Astrocyte (in vitro differentiated cells and primary cell): ENCODE measurements at regions not wholly inside any gene's neighbourhood (a gene's known extent, or its start where the extent isn't known, plus 50 kb on each side); places are given as distances from the start of the nearest gene placed in this dataset.

Experiments used
- DNase-seq: peaks from one replicate; pipeline ENCODE4 v3.0.0-alpha.2; 2010; ENCODE audit warnings: low read depth
- FAIRE-seq: peaks from 2 replicates; lab custom pipeline; 2011; peaks lifted over from hg19 to GRCh38; lab: Jason Lieb, UNC
- H2AFZ ChIP-seq: 2 replicates; pipeline ENCODE4 v1.6.0; 2012; ENCODE audit warnings: low read depth, low read length, inconsistent platforms
- H3K27ac ChIP-seq: 2 replicates; pipeline ENCODE4 v1.5.1; 2011; ENCODE audit warnings: low read depth, low read length, inconsistent platforms
- H3K27me3 ChIP-seq: 2 replicates; pipeline ENCODE4 v1.6.0; 2011; ENCODE audit warnings: low read length, inconsistent platforms; ENCODE audit not compliant: insufficient read depth
- H3K36me3 ChIP-seq: 2 replicates; pipeline ENCODE4 v1.5.1; 2011; ENCODE audit warnings: low read length, inconsistent platforms; ENCODE audit not compliant: insufficient read depth
- H3K4me1 ChIP-seq: 2 replicates; pipeline ENCODE4 v1.5.1; 2011; ENCODE audit warnings: low read length, inconsistent platforms; ENCODE audit not compliant: insufficient read depth
- H3K4me2 ChIP-seq: 2 replicates; pipeline ENCODE4 v1.6.0; 2012; ENCODE audit warnings: low read length, inconsistent platforms
- H3K4me3 ChIP-seq: 2 replicates; pipeline ENCODE4 v1.5.1; 2011; ENCODE audit warnings: low read depth, mild to moderate bottlenecking, low read length, inconsistent platforms; ENCODE audit not compliant: insufficient read depth
- H3K79me2 ChIP-seq: 2 replicates; pipeline ENCODE4 v1.6.0; 2012; ENCODE audit warnings: mild to moderate bottlenecking, low read length, inconsistent platforms; ENCODE audit not compliant: insufficient read depth
- H3K9ac ChIP-seq: 2 replicates; pipeline ENCODE4 v1.6.0; 2012; ENCODE audit warnings: mild to moderate bottlenecking, low read length, inconsistent platforms
- H3K9me3 ChIP-seq: 2 replicates; pipeline ENCODE4 v1.5.1; 2012; ENCODE audit warnings: low read depth, mild to moderate bottlenecking, low read length, inconsistent platforms; ENCODE audit not compliant: insufficient read depth
- H4K20me1 ChIP-seq: 2 replicates; pipeline ENCODE4 v1.6.0; 2012; ENCODE audit warnings: low read length, inconsistent platforms; ENCODE audit not compliant: insufficient read depth
- H3K27ac Mint-ChIP-seq: one replicate; pipeline ENCODE4 v1.8.0; 2021; ENCODE audit warnings: mild to moderate bottlenecking, mixed read lengths; ENCODE audit not compliant: unreplicated experiment
- H3K27me3 Mint-ChIP-seq: one replicate; pipeline ENCODE4 v1.8.0; 2021; ENCODE audit warnings: low read depth, mixed read lengths; ENCODE audit not compliant: unreplicated experiment
- H3K36me3 Mint-ChIP-seq: one replicate; pipeline ENCODE4 v1.8.0; 2021; ENCODE audit warnings: low read depth, mixed read lengths; ENCODE audit not compliant: unreplicated experiment
- H3K4me1 Mint-ChIP-seq: one replicate; pipeline ENCODE4 v1.8.0; 2021; ENCODE audit warnings: low read depth, mixed read lengths; ENCODE audit not compliant: unreplicated experiment
- H3K4me3 Mint-ChIP-seq: one replicate; pipeline ENCODE4 v1.8.0; 2021; ENCODE audit warnings: mild to moderate bottlenecking, moderate library complexity, mixed read lengths; ENCODE audit not compliant: unreplicated experiment
- H3K9me3 Mint-ChIP-seq: one replicate; pipeline ENCODE4 v1.8.0; 2021; ENCODE audit warnings: mild to moderate bottlenecking, mixed read lengths; ENCODE audit not compliant: unreplicated experiment
- CTCF ChIP-seq: IDR thresholded peaks from 2 replicates; pipeline ENCODE4 v1.5.1; 2011; ENCODE audit warnings: low read depth, mild to moderate bottlenecking, inconsistent platforms, low read length, moderate library complexity; ENCODE audit not compliant: insufficient read depth
- EZH2 ChIP-seq: IDR thresholded peaks from 2 replicates; pipeline ENCODE4 v1.6.1; 2012; ENCODE audit warnings: mild to moderate bottlenecking, low read length, inconsistent platforms; ENCODE audit not compliant: insufficient read depth

GRCh38 chr2:183696028-183696427, 571.8 kb downstream of the NUP35 start:
- H3K27me3 ChIP-seq: no peaks in the 10 kb centered on the region
- H3K9me3 Mint-ChIP-seq: peaks cover 4% of the 10 kb centered on the region
- H4K20me1 ChIP-seq: no peaks in the 10 kb centered on the region
- H3K4me1 Mint-ChIP-seq: no peaks in the 10 kb centered on the region
- no peak overlapping the region for H3K4me3 Mint-ChIP-seq
- DNase-seq (no peak), FAIRE-seq (no peak)
- H3K36me3 Mint-ChIP-seq: no peaks in the 10 kb centered on the region
- H3K27me3 Mint-ChIP-seq: no peaks in the 10 kb centered on the region
- H2AFZ ChIP-seq: no peak overlapping the region
- H3K79me2 ChIP-seq: no peaks in the 10 kb centered on the region
- no peaks in the 10 kb centered on the region for H3K4me1 ChIP-seq
- no peak overlapping the region for H3K4me3 ChIP-seq
- H3K27ac Mint-ChIP-seq: no peak overlapping the region
- no peaks in the 10 kb centered on the region for H3K36me3 ChIP-seq
- no peak overlapping the region for H3K27ac ChIP-seq
- no peak overlapping the region for H3K4me2 ChIP-seq
- peaks cover under 1% of the 10 kb centered on the region for H3K9me3 ChIP-seq
- no peak overlapping the region for H3K9ac ChIP-seq
- TF ChIP-seq CTCF: no peak
- TF ChIP-seq EZH2: no peak

DNA sequence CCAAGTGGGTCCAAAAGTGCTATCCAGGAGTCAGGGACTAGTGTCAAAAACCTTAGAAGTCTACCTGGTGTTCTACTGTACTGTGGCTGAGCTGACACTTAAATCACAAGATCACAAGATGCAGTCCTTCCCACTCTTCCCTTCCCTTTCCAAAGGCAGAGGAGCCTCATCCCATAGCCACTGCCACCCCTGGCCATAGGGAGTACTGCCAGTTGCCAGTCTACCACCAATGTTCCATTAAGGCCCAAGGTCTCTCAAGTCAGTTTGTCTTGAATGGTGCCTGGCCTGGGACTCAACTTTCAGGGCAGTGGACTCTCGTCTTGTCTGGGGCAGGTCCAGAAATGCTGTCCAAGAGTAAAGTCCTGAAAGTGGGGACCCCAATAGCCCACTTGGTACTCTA, 585.6 kb downstream of the NUP35 start:
- no peaks in the 10 kb centered on the region for H3K9me3 ChIP-seq
- TF ChIP-seq CTCF: no peak
- no peak for TF ChIP-seq EZH2
- no peak overlapping the region for H3K27ac ChIP-seq
- Mint-ChIP-seq H3K4me1 (no peaks in the 10 kb centered on the region), H3K27me3 (no peaks in the 10 kb centered on the region), H3K9me3 (no peaks in the 10 kb centered on the region), H3K36me3 (no peaks in the 10 kb centered on the region), H3K27ac (no peak overlapping the region), H3K4me3 (no peak overlapping the region)
- no peaks in the 10 kb centered on the region for H3K4me1 ChIP-seq
- FAIRE-seq (no peak), DNase-seq (no peak)
- H2AFZ ChIP-seq: no peak overlapping the region
- H3K36me3 ChIP-seq: no peaks in the 10 kb centered on the region
- no peak overlapping the region for H3K4me2 ChIP-seq
- H3K4me3 ChIP-seq: no peak overlapping the region
- no peaks in the 10 kb centered on the region for H3K27me3 ChIP-seq
- H3K79me2 ChIP-seq: no peaks in the 10 kb centered on the region
- no peak overlapping the region for H3K9ac ChIP-seq
- H4K20me1 ChIP-seq: no peaks in the 10 kb centered on the region

- no peak overlapping the region for H3K4me3 ChIP-seq
- Mint-ChIP-seq H3K4me3 (no peak overlapping the region), H3K27ac (no peak overlapping the region), H3K27me3 (no peaks in the 10 kb centered on the region), H3K36me3 (no peaks in the 10 kb centered on the region), H3K9me3 (no peaks in the 10 kb centered on the region), H3K4me1 (no peaks in the 10 kb centered on the region)
- H3K79me2 ChIP-seq: no peaks in the 10 kb centered on the region
- no peaks in the 10 kb centered on the region for H3K36me3 ChIP-seq
- H3K27ac ChIP-seq: no peak overlapping the region
- H2AFZ ChIP-seq: no peak overlapping the region
- FAIRE-seq (no peak), DNase-seq (no peak)
- H4K20me1 ChIP-seq: no peaks in the 10 kb centered on the region
- H3K9ac ChIP-seq: no peak overlapping the region
- no peaks in the 10 kb centered on the region for H3K27me3 ChIP-seq
- no peaks in the 10 kb centered on the region for H3K4me1 ChIP-seq
- H3K9me3 ChIP-seq: no peaks in the 10 kb centered on the region
- no peak overlapping the region for H3K4me2 ChIP-seq
- no peak for TF ChIP-seq CTCF
- TF ChIP-seq EZH2: no peak
Observed at GRCh38 chr2:183718246-183718645, 594.0 kb downstream of the NUP35 start.
